H1 (cell line): ENCODE measurements at regions not wholly inside any gene's neighbourhood (a gene's known extent, or its start where the extent isn't known, plus 50 kb on each side); places are given as distances from the start of the nearest gene placed in this dataset.

Source experiments
- CTCF ChIA-PET: fragments of 300-600 bp; sonication (Branson Sonifier 250); formaldehyde crosslinking; loops from one replicate; lab custom pipeline; 2021; ENCODE audit not compliant: partially characterized antibody; lab: Charles Lee
- POLR2A ChIA-PET: fragments of 300-600 bp; sonication (Branson Sonifier 250); formaldehyde crosslinking; loops from one replicate; lab custom pipeline; 2021; ENCODE audit warnings: inconsistent platforms; ENCODE audit not compliant: partially characterized antibody; lab: Charles Lee
- DNase-seq, 2 experiments: peaks; one replicate each; pipeline versions ENCODE4 v3.0.0 to v3.0.0-alpha.2; 2010 to 2022; ENCODE audit warnings: low spot score in 2 of 2, low read depth in 1 of 2, mixed read lengths in 1 of 2
- FAIRE-seq: peaks from 2 replicates; lab custom pipeline; 2011; peaks lifted over from hg19 to GRCh38; lab: Jason Lieb, UNC
- H2AFZ ChIP-seq: 2 replicates; pipeline ENCODE4 v1.8.1; 2012; ENCODE audit warnings: low read length, inconsistent platforms
- H2AK5ac ChIP-seq: 2 replicates; pipeline ENCODE4 v1.6.1; 2013; ENCODE audit warnings: low read depth, low read length
- H2BK120ac ChIP-seq: replicated peaks from 2 replicates; pipeline ENCODE3; 2013; ENCODE audit warnings: low read depth, low read length, inconsistent platforms
- H2BK12ac ChIP-seq: 2 replicates; pipeline ENCODE4 v1.6.1; 2013; ENCODE audit warnings: low read depth, low read length
- H2BK15ac ChIP-seq: 2 replicates; pipeline ENCODE4 v1.6.1; 2013; ENCODE audit warnings: low read length
- H2BK20ac ChIP-seq: 2 replicates; pipeline ENCODE4 v1.6.1; 2013; ENCODE audit warnings: low read length
- H2BK5ac ChIP-seq: 2 replicates; pipeline ENCODE4 v1.6.1; 2013; ENCODE audit warnings: low read depth, low read length
- H3K14ac ChIP-seq: 2 replicates; pipeline ENCODE4 v1.6.1; 2013; ENCODE audit warnings: inconsistent platforms; ENCODE audit not compliant: insufficient read length
- H3K18ac ChIP-seq: 2 replicates; pipeline ENCODE4 v1.6.1; 2013; ENCODE audit warnings: low read length; ENCODE audit errors: extremely low read depth
- H3K23ac ChIP-seq: 2 replicates; pipeline ENCODE4 v1.6.1; 2013; ENCODE audit warnings: inconsistent platforms; ENCODE audit not compliant: insufficient read length
- H3K23me2 ChIP-seq: 2 replicates; pipeline ENCODE4 v1.6.1; 2013; ENCODE audit warnings: low read depth, low read length
- H3K27ac ChIP-seq: 2 replicates; pipeline ENCODE4 v1.6.1; 2011; ENCODE audit warnings: low read depth, low read length, inconsistent platforms
- H3K27me3 ChIP-seq, 4 experiments: replicated peaks in 1 of 4; 1 replicate in 1 of 4; 2 replicates in 3 of 4; pipeline versions ENCODE4 v1.6.1 to v1.8.1; 2011 to 2013; ENCODE audit warnings: low read length in 3 of 4, mild to moderate bottlenecking in 3 of 4, inconsistent platforms in 2 of 4, mixed read lengths in 2 of 4, moderate library complexity in 1 of 4; ENCODE audit not compliant: control insufficient read depth in 3 of 4, insufficient read depth in 3 of 4; ENCODE audit errors: extremely low read depth in 1 of 4
- H3K36me3 ChIP-seq, 4 experiments: 2 replicates each; pipeline versions ENCODE4 v1.6.1 to v1.8.1; 2011 to 2013; ENCODE audit warnings: mild to moderate bottlenecking in 4 of 4, low read length in 3 of 4, moderate library complexity in 2 of 4, control low read depth in 1 of 4, inconsistent platforms in 1 of 4; ENCODE audit not compliant: insufficient read depth in 4 of 4, control insufficient read depth in 2 of 4
- H3K4ac ChIP-seq: replicated peaks from 2 replicates; pipeline ENCODE3; 2013; ENCODE audit warnings: low read length, low read depth, mixed read lengths, inconsistent platforms; ENCODE audit not compliant: insufficient read length
- H3K4me1 ChIP-seq, 4 experiments: replicated peaks in 1 of 4; 1 replicate in 1 of 4; 2 replicates in 3 of 4; pipeline versions ENCODE4 v1.6.1 to v1.8.1; 2011 to 2013; ENCODE audit warnings: low read length in 3 of 4, inconsistent platforms in 2 of 4, mixed read lengths in 1 of 4; ENCODE audit not compliant: insufficient read depth in 4 of 4, control insufficient read depth in 3 of 4
- H3K4me2 ChIP-seq, 2 experiments: 2 replicates each; pipeline versions ENCODE4 v1.6.1 to v1.8.1; 2011 to 2013; ENCODE audit warnings: low read depth in 2 of 2, low read length in 2 of 2, control low read depth in 1 of 2, inconsistent platforms in 1 of 2, mild to moderate bottlenecking in 1 of 2; ENCODE audit not compliant: insufficient read depth in 1 of 2
- H3K4me3 ChIP-seq, 4 experiments: fragments of 200-600, 300-600 bp in 1 of 4; sonication (generic), shearing (Covaris generic), sonication (Bioruptor Twin) in 1 of 4; 2 replicates each; pipeline versions ENCODE4 v1.5.1 to v1.8.1; 2011 to 2016; ENCODE audit warnings: low read length in 4 of 4, low read depth in 3 of 4, control low read depth in 2 of 4, inconsistent platforms in 2 of 4, mild to moderate bottlenecking in 2 of 4, mixed read lengths in 1 of 4, moderate library complexity in 1 of 4; ENCODE audit not compliant: insufficient read depth in 2 of 4; ENCODE audit errors: extremely low read depth in 1 of 4
- H3K56ac ChIP-seq: replicated peaks from 2 replicates; pipeline ENCODE3; 2013; ENCODE audit warnings: low read depth, mild to moderate bottlenecking, mixed read lengths, low read length, inconsistent platforms; ENCODE audit not compliant: insufficient read length
- H3K79me1 ChIP-seq: 2 replicates; pipeline ENCODE4 v1.6.1; 2013; ENCODE audit warnings: low read depth, low read length, control low read depth
- H3K79me2 ChIP-seq, 2 experiments: 2 replicates each; pipeline versions ENCODE4 v1.6.1 to v1.8.1; 2012 to 2013; ENCODE audit warnings: low read length in 2 of 2, mild to moderate bottlenecking in 2 of 2, inconsistent platforms in 1 of 2; ENCODE audit not compliant: insufficient read depth in 2 of 2, control insufficient read depth in 1 of 2
- H3K9ac ChIP-seq, 4 experiments: replicated peaks in 1 of 4; 1 replicate in 1 of 4; 2 replicates in 3 of 4; pipeline versions ENCODE4 v1.6.1 to v1.8.1; 2011 to 2013; ENCODE audit warnings: low read depth in 3 of 4, low read length in 3 of 4, control low read depth in 2 of 4, mild to moderate bottlenecking in 2 of 4, moderate library complexity in 2 of 4, inconsistent platforms in 1 of 4; ENCODE audit errors: extremely low read depth in 1 of 4
- H3K9me3 ChIP-seq, 2 experiments: 2 replicates each; pipeline versions ENCODE4 v1.6.1 to v1.8.1; 2012 to 2013; ENCODE audit warnings: mild to moderate bottlenecking in 2 of 2, moderate library complexity in 2 of 2, control low read depth in 1 of 2, inconsistent platforms in 1 of 2, low read depth in 1 of 2, low read length in 1 of 2, mixed read lengths in 1 of 2; ENCODE audit not compliant: insufficient read depth in 2 of 2
- H4K20me1 ChIP-seq, 2 experiments: replicated peaks in 1 of 2; 2 replicates each; pipeline versions ENCODE3 to v1.8.1; 2011 to 2013; ENCODE audit warnings: inconsistent platforms in 2 of 2, low read length in 2 of 2, mild to moderate bottlenecking in 1 of 2; ENCODE audit not compliant: insufficient read depth in 2 of 2, control insufficient read depth in 1 of 2
- H4K5ac ChIP-seq: 2 replicates; pipeline ENCODE4 v1.6.1; 2013; ENCODE audit warnings: low read length, low read depth, mixed read lengths, inconsistent platforms; ENCODE audit not compliant: insufficient read length
- H4K8ac ChIP-seq: 2 replicates; pipeline ENCODE4 v1.8.0; 2013; ENCODE audit warnings: mild to moderate bottlenecking, moderate library complexity, low read length, inconsistent platforms; ENCODE audit not compliant: insufficient read depth; ENCODE audit errors: extremely low read depth
- H4K91ac ChIP-seq: replicated peaks from 2 replicates; pipeline ENCODE3; 2013; ENCODE audit warnings: low read length, mixed read lengths, inconsistent platforms; ENCODE audit not compliant: insufficient read length
- CBX8 ChIP-seq: fragments of 300-800, 300-1000 bp; sonication (generic); IDR thresholded peaks from 2 replicates; pipeline ENCODE4 v1.7.1; 2016; ENCODE audit warnings: low read depth, low read length, borderline replicate concordance
- FOSL1 ChIP-seq: IDR thresholded peaks from 2 replicates; pipeline ENCODE4 v1.6.1; 2011; ENCODE audit warnings: mild to moderate bottlenecking, low read depth, low read length, moderate library complexity; ENCODE audit not compliant: insufficient read depth
- JUND ChIP-seq: IDR thresholded peaks from 2 replicates; pipeline ENCODE4 v1.6.1; 2011; ENCODE audit warnings: mild to moderate bottlenecking, improper control_type of control experiment, low read length
- MAFK ChIP-seq: IDR thresholded peaks from 2 replicates; pipeline ENCODE4 v1.6.1; 2012; ENCODE audit warnings: low read depth, mild to moderate bottlenecking, improper control_type of control experiment, low read length
- NRF1 ChIP-seq: IDR thresholded peaks from 2 replicates; pipeline ENCODE4 v1.6.1; 2011; ENCODE audit warnings: mild to moderate bottlenecking, low read depth, low read length, improper control_type of control experiment
- PHF8 ChIP-seq: fragments of 200-600 bp; sonication (generic); conservative IDR thresholded peaks from 2 replicates; pipeline ENCODE4 v1.7.1; 2012; ENCODE audit warnings: low read depth, mild to moderate bottlenecking, inconsistent platforms, low read length, moderate library complexity
- SIX5 ChIP-seq: IDR thresholded peaks from 2 replicates; pipeline ENCODE4 v1.6.1; 2011; ENCODE audit warnings: mild to moderate bottlenecking, low read depth, low read length
- SRF ChIP-seq: IDR thresholded peaks from 2 replicates; pipeline ENCODE4 v1.6.1; 2011; ENCODE audit warnings: mild to moderate bottlenecking, low read depth, low read length, moderate library complexity
- TEAD4 ChIP-seq: IDR thresholded peaks from 2 replicates; pipeline ENCODE4 v1.6.1; 2012; ENCODE audit warnings: low read depth, low read length, inconsistent platforms, mixed read lengths
- WGBS, 2 experiments: shearing (Covaris generic) in 1 of 2; methylation state at CpG; one replicate each; pipeline versions ENCODE4 v1.1.6 to v1.1.7; 2013 to 2015; ENCODE audit warnings: low lambda C conversion rate in 2 of 2, mixed read lengths in 2 of 2, inconsistent platforms in 1 of 2, low coverage in 1 of 2, missing lambda C conversion rate in 1 of 2; ENCODE audit not compliant: insufficient replicate concordance in 2 of 2, insufficient coverage in 1 of 2, insufficient read length in 1 of 2; ENCODE audit errors: extremely low coverage in 1 of 2, missing lambda C conversion rate in 1 of 2; 5-methylcytosine and 5-hydroxymethylcytosine counted together
- TF ChIP-seq, protein P1 (sequence below), 3 experiments: IDR thresholded peaks; 1 replicate in 2 of 3; 2 replicates in 1 of 3; pipeline versions ENCODE4 v1.5.1 to v1.6.1; 2011; ENCODE audit warnings: low read length in 3 of 3, mild to moderate bottlenecking in 3 of 3, inconsistent platforms in 2 of 3, low read depth in 1 of 3, moderate library complexity in 1 of 3; ENCODE audit not compliant: insufficient read depth in 1 of 3; ENCODE audit errors: control extremely low read depth in 1 of 3
- TF ChIP-seq, protein P2 (sequence below): IDR thresholded peaks from 2 replicates; pipeline ENCODE4 v1.6.1; 2012; ENCODE audit warnings: low read length, inconsistent platforms

DNA sequence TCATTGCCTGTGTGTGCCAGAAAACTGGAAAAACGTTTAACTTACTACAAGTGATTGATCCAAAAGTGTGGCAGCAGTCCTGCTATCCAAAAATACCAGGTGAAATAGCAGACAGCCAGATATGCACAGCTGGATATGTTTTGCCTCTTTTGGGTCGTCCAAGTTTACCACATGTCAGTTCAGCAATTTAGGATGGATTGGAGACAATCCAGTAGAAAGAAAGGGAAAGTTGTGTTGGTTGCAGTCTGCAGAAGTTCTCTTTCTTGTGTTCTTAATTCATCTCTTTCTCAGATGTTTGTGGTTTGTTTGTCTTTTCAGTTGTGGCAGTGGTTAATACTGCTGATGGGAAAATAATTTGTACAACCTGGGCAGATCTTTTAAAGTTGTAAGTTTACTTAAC is 645.0 kb downstream of the PTPRC start:
- Histone ChIP-seq H2BK120ac (no peak overlapping the region), H3K4me1 (no peaks in the 10 kb centered on the region), H3K14ac (no peak overlapping the region), H3K18ac (no peak overlapping the region), H3K79me2 (no peaks in the 10 kb centered on the region), H2BK5ac (no peak overlapping the region), H3K79me1 (no peaks in the 10 kb centered on the region), H3K9me3 (no peaks in the 10 kb centered on the region), H4K91ac (no peak overlapping the region), H3K27me3 (no peaks in the 10 kb centered on the region), H3K4me2 (no peak overlapping the region), H3K56ac (no peak overlapping the region), H2AFZ (no peak overlapping the region), H4K5ac (no peak overlapping the region), H3K27ac (no peak overlapping the region), H3K4ac (no peak overlapping the region), H3K23me2 (no peaks in the 10 kb centered on the region), H2BK20ac (no peak overlapping the region), H2BK12ac (no peak overlapping the region), H3K4me3 (no peak overlapping the region), H3K23ac (no peak overlapping the region), H3K36me3 (no peaks in the 10 kb centered on the region), H2BK15ac (no peak overlapping the region), H2AK5ac (no peak overlapping the region), H3K9ac (no peak overlapping the region), H4K8ac (no peak overlapping the region), H4K20me1 (no peaks in the 10 kb centered on the region)
- DNase-seq, result no peak
- ChIA-PET POLR2A (no interaction called here), CTCF (interaction anchor here (0.7 kb wide), 2 partner anchors 15 to 83 kb away, joined by 3 read pairs; no protein-coding TSS in a partner anchor)
- no peak for FAIRE-seq
- WGBS, 2 experiments, result 75% methylated on average over 2 of the region's 2 CpGs; no CpG with 5 or more reads in 1 of the 2 experiments
- TF ChIP-seq, protein P1, sequence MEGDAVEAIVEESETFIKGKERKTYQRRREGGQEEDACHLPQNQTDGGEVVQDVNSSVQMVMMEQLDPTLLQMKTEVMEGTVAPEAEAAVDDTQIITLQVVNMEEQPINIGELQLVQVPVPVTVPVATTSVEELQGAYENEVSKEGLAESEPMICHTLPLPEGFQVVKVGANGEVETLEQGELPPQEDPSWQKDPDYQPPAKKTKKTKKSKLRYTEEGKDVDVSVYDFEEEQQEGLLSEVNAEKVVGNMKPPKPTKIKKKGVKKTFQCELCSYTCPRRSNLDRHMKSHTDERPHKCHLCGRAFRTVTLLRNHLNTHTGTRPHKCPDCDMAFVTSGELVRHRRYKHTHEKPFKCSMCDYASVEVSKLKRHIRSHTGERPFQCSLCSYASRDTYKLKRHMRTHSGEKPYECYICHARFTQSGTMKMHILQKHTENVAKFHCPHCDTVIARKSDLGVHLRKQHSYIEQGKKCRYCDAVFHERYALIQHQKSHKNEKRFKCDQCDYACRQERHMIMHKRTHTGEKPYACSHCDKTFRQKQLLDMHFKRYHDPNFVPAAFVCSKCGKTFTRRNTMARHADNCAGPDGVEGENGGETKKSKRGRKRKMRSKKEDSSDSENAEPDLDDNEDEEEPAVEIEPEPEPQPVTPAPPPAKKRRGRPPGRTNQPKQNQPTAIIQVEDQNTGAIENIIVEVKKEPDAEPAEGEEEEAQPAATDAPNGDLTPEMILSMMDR (IDR thresholded peaks at IDR 0.05; ENCODE audit: control extremely low read depth in 1 of 3, insufficient read depth in 1 of 3, low read depth in 1 of 3, low read length in 3 of 3), result no peak
- TF ChIP-seq NRF1, result no peak
- TF ChIP-seq TEAD4, result no peak
- TF ChIP-seq, protein P2, sequence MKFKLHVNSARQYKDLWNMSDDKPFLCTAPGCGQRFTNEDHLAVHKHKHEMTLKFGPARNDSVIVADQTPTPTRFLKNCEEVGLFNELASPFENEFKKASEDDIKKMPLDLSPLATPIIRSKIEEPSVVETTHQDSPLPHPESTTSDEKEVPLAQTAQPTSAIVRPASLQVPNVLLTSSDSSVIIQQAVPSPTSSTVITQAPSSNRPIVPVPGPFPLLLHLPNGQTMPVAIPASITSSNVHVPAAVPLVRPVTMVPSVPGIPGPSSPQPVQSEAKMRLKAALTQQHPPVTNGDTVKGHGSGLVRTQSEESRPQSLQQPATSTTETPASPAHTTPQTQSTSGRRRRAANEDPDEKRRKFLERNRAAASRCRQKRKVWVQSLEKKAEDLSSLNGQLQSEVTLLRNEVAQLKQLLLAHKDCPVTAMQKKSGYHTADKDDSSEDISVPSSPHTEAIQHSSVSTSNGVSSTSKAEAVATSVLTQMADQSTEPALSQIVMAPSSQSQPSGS, result no peak
- TF ChIP-seq MAFK, result no peak
- no peak for TF ChIP-seq SIX5
- TF ChIP-seq FOSL1, result no peak
- TF ChIP-seq JUND, result no peak
- no peak for TF ChIP-seq CBX8
- TF ChIP-seq PHF8, result no peak
- TF ChIP-seq SRF, result no peak
